Dermis microvascular lymphatic vessel endothelial cell (primary cell): ENCODE measurements at regions not wholly inside any gene's neighbourhood (a gene's known extent, or its start where the extent isn't known, plus 50 kb on each side); places are given as distances from the start of the nearest gene placed in this dataset.
"Not testable (repeated sequence)": the region's sequence is repeated elsewhere in the genome, so short reads cannot be mapped to it uniquely, and the experiment has no call there.

ENCODE experiments used
- DNase-seq, 2 donors: peaks; one replicate each; pipeline versions ENCODE4 v3.0.0 to v3.0.0-alpha.2; 2010; ENCODE audit warnings: low read depth in 2 of 2

GRCh38 chr14:105865904-105866840 lies 339.8 kb downstream of the TMEM121 start:
- no peak for DNase-seq

GRCh38 chr14:105866841-105867321 lies 340.5 kb downstream of the TMEM121 start:
- no peak for DNase-seq

- DNase-seq: no peak
These were observed 341.7 kb downstream of the TMEM121 start for GRCh38 chr14:105867961-105868599.

GRCh38 chr14:105871590-105871989 lies 345.2 kb downstream of the TMEM121 start:
- no peak for DNase-seq

- no peak for DNase-seq
These were observed 347.6 kb downstream of the TMEM121 start for GRCh38 chr14:105873870-105874512.

GRCh38 chr14:105876158-105876557 lies 349.8 kb downstream of the TMEM121 start:
- DNase-seq: no peak

GRCh38 chr14:105876829-105877228 lies 350.4 kb downstream of the TMEM121 start:
- no peak for DNase-seq

- DNase-seq: no peak
These were observed 351.3 kb downstream of the TMEM121 start for GRCh38 chr14:105877645-105878044.

- DNase-seq: no peak
These were observed 351.7 kb downstream of the TMEM121 start for GRCh38 chr14:105878125-105878524.

GRCh38 chr14:105878554-105878953 lies 352.2 kb downstream of the TMEM121 start:
- no peak for DNase-seq

- DNase-seq: no peak
These were observed 353.1 kb downstream of the TMEM121 start for GRCh38 chr14:105879503-105879866.

GRCh38 chr14:105879867-105880561 lies 353.6 kb downstream of the TMEM121 start:
- no peak for DNase-seq

GRCh38 chr14:105880616-105881015 lies 354.2 kb downstream of the TMEM121 start:
- no peak for DNase-seq

- no peak for DNase-seq
These were observed 354.9 kb downstream of the TMEM121 start for GRCh38 chr14:105881021-105881930.

- DNase-seq: not testable (repeated sequence)
These were observed 355.6 kb downstream of the TMEM121 start for GRCh38 chr14:105882011-105882410.

- no peak for DNase-seq
These were observed 356.2 kb downstream of the TMEM121 start for GRCh38 chr14:105882626-105883025.

GRCh38 chr14:105883066-105884005 lies 357.0 kb downstream of the TMEM121 start:
- DNase-seq: no peak

- DNase-seq: not testable (repeated sequence)
These were observed 357.9 kb downstream of the TMEM121 start for GRCh38 chr14:105884192-105884807.

GRCh38 chr14:105884808-105885281 lies 358.5 kb downstream of the TMEM121 start:
- DNase-seq: no peak
